ENCODE measurements at regions not wholly inside any gene's neighbourhood (a gene's known extent, or its start where the extent isn't known, plus 50 kb on each side); places are given as distances from the start of the nearest gene placed in this dataset.
A peak's percentile ranks its signal among the peaks of the same experiment; 100 is the strongest.

DNA sequence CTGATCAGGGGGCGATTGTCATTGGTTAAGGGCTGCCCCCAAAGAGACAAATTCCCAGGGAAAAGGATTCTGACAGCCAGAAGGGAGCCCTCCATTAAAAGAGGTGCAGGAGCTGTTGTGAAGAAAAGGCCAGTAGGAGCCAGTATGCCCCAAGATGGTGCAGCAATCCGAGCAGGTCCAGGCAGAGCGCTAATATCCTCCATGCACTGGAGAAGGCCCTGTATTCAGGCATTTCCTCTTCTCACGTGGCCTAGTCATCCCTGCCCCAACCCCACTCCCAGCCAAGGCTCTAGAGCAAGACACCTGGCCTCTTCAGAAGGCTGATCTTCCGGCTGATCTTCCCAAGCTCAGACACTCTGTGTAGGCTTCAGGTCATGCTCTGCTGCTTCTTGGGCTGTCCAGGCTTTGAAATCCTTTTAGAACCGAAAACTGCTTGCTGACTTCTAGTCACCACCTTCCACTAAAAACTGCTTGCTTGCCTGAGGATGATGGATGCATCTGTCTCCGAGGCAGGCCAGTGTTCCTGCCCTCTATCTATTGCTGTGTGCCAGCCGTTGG lies 77.4 kb downstream of the CYP26A1 start:
- Histone ChIP-seq H3K36me3 (ENCODE audit: control insufficient read depth, insufficient read depth, low read length) (no peaks in the 10 kb centered on the region), H3K4me2 (ENCODE audit: low read depth, low read length) (no peak overlapping the region), H4K91ac (ENCODE audit: insufficient read depth, low read depth, low read length) (no peak overlapping the region), H3K56ac (ENCODE audit: extremely low read depth, insufficient read depth, low read length) (no peak overlapping the region), H3K27ac (ENCODE audit: insufficient read depth, low read length) (no peak overlapping the region), H3K9ac (ENCODE audit: low read depth, low read length) (no peak overlapping the region), H3K23ac (ENCODE audit: low read depth, low read length) (no peak overlapping the region), H3K14ac (replicated peaks; ENCODE audit: low read depth, low read length) (no peak overlapping the region), H2BK20ac (ENCODE audit: low read depth, low read length) (no peak overlapping the region), H2AFZ (replicated peaks; ENCODE audit: low read length, poor library complexity) (peak overlapping the region; percentile 53), H3K9me1 (ENCODE audit: insufficient read depth, low read length) (no peaks in the 10 kb centered on the region), H3K9me3 (ENCODE audit: control insufficient read depth, insufficient read depth, low read length) (no peaks in the 10 kb centered on the region), H4K8ac (ENCODE audit: low read depth in 2 of 2, low read length in 2 of 2) (no peak overlapping the region), H2BK15ac (ENCODE audit: low read depth, low read length) (no peak overlapping the region), H4K20me1 (ENCODE audit: insufficient read depth, low read length) (no peaks in the 10 kb centered on the region), H3K4ac (ENCODE audit: low read depth, low read length) (no peak overlapping the region), H3K4me1 (ENCODE audit: control insufficient read depth, insufficient read depth, low read length) (no peaks in the 10 kb centered on the region; the same call in 1 of the 2 replicates), H2AK5ac (ENCODE audit: low read depth, low read length) (no peak overlapping the region), H3K4me3 (ENCODE audit: insufficient read depth, low read depth, low read length) (no peak overlapping the region), H2BK5ac (ENCODE audit: low read depth, low read length, poor library complexity, severe bottlenecking) (no peak overlapping the region), H4K5ac (ENCODE audit: low read depth, low read length) (no peak overlapping the region), H2AK9ac (replicated peaks; ENCODE audit: low read depth, low read length, poor library complexity) (no peak overlapping the region), H3K27me3 (ENCODE audit: control insufficient read depth, insufficient read depth, low read length) (peaks cover 13% of the 10 kb centered on the region), H3K18ac (ENCODE audit: low read depth, low read length) (no peak overlapping the region), H2BK120ac (ENCODE audit: low read depth, low read length) (no peak overlapping the region), H3K79me1 (ENCODE audit: low read depth in 1 of 2, low read length in 2 of 2) (no peaks in the 10 kb centered on the region)
- ChIA-PET POLR2A (ENCODE audit: unreplicated experiment) (no interaction called here), CTCF (interaction anchor here (0.5 kb wide), 1 partner anchor 94 kb away, joined by 3 read pairs; no protein-coding TSS in a partner anchor)
- DNase-seq (no peak), ATAC-seq (ENCODE audit: low read depth) (no peak)
- dilution Hi-C loops (cut with HindIII; ENCODE audit: low sequenced_read_pairs, unreplicated experiment) (no loop called here), in situ Hi-C loops (cut with MboI; ENCODE audit: low sequenced_read_pairs) (no loop called here), intact Hi-C loops (cut with micrococcal nuclease) (no loop called here)
- WGBS, 2 experiments (ENCODE audit: extremely low coverage in 2 of 2, insufficient read length in 1 of 2) = 56% methylated on average over 5 of the region's 8 CpGs; no CpG with 5 or more reads in 1 of the 2 experiments
- no TSS peak for BruUV-seq (replicated peaks)
- TF ChIP-seq RCOR1 (IDR thresholded peaks at IDR 0.05; ENCODE audit: insufficient replicate concordance, low read length) (no peak), MAFK (IDR thresholded peaks at IDR 0.05; ENCODE audit: low read depth, low read length) (no peak), SMC3 (IDR thresholded peaks at IDR 0.05; ENCODE audit: low read depth, low read length) (no peak), MXI1 (IDR thresholded peaks at IDR 0.05; ENCODE audit: borderline replicate concordance, low read depth, low read length) (no peak), POLR2A (IDR thresholded peaks at IDR 0.05; ENCODE audit: low read depth, low read length) (no peak), FOS (IDR thresholded peaks at IDR 0.05; ENCODE audit: low read depth, low read length) (no peak), BHLHE40 (IDR thresholded peaks at IDR 0.05; ENCODE audit: low read depth, low read length) (no peak), RAD21 (IDR thresholded peaks at IDR 0.05; ENCODE audit: low read length) (no peak), MAZ (IDR thresholded peaks at IDR 0.05; ENCODE audit: borderline replicate concordance, low read depth, low read length) (no peak)
- TF ChIP-seq, protein P1, sequence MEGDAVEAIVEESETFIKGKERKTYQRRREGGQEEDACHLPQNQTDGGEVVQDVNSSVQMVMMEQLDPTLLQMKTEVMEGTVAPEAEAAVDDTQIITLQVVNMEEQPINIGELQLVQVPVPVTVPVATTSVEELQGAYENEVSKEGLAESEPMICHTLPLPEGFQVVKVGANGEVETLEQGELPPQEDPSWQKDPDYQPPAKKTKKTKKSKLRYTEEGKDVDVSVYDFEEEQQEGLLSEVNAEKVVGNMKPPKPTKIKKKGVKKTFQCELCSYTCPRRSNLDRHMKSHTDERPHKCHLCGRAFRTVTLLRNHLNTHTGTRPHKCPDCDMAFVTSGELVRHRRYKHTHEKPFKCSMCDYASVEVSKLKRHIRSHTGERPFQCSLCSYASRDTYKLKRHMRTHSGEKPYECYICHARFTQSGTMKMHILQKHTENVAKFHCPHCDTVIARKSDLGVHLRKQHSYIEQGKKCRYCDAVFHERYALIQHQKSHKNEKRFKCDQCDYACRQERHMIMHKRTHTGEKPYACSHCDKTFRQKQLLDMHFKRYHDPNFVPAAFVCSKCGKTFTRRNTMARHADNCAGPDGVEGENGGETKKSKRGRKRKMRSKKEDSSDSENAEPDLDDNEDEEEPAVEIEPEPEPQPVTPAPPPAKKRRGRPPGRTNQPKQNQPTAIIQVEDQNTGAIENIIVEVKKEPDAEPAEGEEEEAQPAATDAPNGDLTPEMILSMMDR (conservative IDR thresholded peaks at IDR 0.05; ENCODE audit: low read depth, low read length) = no peak
- TF ChIP-seq, protein P2, sequence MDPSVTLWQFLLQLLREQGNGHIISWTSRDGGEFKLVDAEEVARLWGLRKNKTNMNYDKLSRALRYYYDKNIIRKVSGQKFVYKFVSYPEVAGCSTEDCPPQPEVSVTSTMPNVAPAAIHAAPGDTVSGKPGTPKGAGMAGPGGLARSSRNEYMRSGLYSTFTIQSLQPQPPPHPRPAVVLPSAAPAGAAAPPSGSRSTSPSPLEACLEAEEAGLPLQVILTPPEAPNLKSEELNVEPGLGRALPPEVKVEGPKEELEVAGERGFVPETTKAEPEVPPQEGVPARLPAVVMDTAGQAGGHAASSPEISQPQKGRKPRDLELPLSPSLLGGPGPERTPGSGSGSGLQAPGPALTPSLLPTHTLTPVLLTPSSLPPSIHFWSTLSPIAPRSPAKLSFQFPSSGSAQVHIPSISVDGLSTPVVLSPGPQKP (IDR thresholded peaks at IDR 0.05; ENCODE audit: borderline replicate concordance, low read depth, low read length) = no peak

All from IMR-90 (cell line).